Erythroblast (primary cell): ENCODE measurements at regions not wholly inside any gene's neighbourhood (a gene's known extent, or its start where the extent isn't known, plus 50 kb on each side); places are given as distances from the start of the nearest gene placed in this dataset.

Experiments used
- DNase-seq, 2 experiments: peaks; one replicate each; lab custom pipeline; 2025; lab: John Stamatoyannopoulos, UW
- GATA1 ChIP-seq: IDR thresholded peaks from 2 replicates; pipeline ENCODE4 v1.6.1; 2011; ENCODE audit warnings: low read depth, mild to moderate bottlenecking, control low read depth, low read length, moderate library complexity
- POLR2A ChIP-seq: IDR thresholded peaks from 2 replicates; pipeline ENCODE4 v1.6.1; 2011; ENCODE audit warnings: mild to moderate bottlenecking, low read length

DNA sequence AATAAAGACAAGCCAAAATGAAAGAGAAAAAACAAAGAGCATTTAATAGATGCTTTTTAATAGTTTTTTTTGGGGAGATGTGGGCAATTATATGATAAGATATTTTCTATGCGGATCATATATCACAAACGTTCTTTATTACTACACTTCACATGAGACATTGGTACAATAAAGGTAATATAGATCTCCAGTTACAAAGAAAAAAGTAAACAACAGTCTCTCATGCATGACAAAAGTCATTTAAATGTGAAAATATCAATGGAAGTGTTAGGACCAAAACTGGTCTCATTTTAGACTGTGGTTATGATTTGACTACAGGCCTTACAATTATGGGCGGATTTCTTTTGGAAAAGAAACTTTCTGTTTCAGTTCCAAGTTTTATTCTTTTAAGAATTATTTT is 687.0 kb downstream of the ADGRL2 start:
- TF ChIP-seq POLR2A (no peak), GATA1 (no peak)
- DNase-seq, result no peak

- no peak for TF ChIP-seq GATA1
- TF ChIP-seq POLR2A, result no peak
- DNase-seq, result no peak
These were observed 686.2 kb downstream of the ADGRL2 start for GRCh38 chr1:82486969-82487368.

DNA sequence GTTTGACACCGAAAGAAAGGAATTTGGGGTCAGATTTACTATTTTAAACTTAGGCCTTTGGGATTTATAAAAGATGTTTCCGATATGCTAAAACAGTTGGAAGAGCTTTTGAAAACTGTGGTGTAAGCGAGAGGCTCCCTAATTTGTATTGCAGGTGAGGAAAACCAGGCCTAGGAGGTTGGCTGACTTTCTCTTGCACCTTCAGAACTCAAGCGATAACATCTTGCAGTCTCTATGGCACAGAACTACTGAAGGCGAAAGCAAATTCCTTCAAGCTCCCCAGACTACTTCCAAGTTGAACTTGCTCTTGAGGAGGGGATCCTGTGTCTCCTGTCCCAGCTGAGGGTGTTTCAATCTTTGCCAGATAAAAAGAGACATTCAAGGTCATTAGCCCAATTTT is 685.7 kb downstream of the ADGRL2 start:
- TF ChIP-seq GATA1 (no peak), POLR2A (no peak)
- no peak for DNase-seq

- DNase-seq, result no peak
These were observed 685.0 kb downstream of the ADGRL2 start for GRCh38 chr1:82485591-82486369.

GRCh38 chr1:82483146-82483545 is 682.4 kb downstream of the ADGRL2 start:
- TF ChIP-seq GATA1 (no peak), POLR2A (no peak)

More at GRCh38 chr1:82485591-82486369, 685.0 kb downstream of the ADGRL2 start:
- TF ChIP-seq POLR2A (no peak), GATA1 (no peak)

DNA sequence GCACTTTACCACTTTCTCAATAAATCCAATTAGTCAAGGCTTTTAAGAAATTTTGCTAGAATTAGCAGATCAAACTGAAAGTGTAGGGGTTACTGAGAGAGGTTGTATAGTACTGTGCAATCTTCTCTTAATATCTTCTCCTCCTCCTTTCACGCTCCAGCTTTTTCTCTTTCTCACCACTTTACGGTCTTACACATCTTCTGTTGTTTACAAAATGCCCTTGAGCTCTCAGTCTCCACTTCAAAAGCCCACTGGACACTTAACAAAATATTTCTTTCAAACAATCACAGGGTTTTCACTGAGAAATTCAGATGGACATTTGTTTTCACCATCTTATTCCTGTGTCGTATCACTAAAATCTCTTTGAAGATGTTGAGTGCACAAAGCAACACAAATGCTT is 678.2 kb downstream of the ADGRL2 start:
- DNase-seq, result no peak
- TF ChIP-seq POLR2A (no peak), GATA1 (no peak)

More at GRCh38 chr1:82483146-82483545, 682.4 kb downstream of the ADGRL2 start:
- DNase-seq, result no peak

- TF ChIP-seq GATA1 (no peak), POLR2A (no peak)
These were observed 671.9 kb downstream of the ADGRL2 start for GRCh38 chr1:82472489-82473131.

DNA sequence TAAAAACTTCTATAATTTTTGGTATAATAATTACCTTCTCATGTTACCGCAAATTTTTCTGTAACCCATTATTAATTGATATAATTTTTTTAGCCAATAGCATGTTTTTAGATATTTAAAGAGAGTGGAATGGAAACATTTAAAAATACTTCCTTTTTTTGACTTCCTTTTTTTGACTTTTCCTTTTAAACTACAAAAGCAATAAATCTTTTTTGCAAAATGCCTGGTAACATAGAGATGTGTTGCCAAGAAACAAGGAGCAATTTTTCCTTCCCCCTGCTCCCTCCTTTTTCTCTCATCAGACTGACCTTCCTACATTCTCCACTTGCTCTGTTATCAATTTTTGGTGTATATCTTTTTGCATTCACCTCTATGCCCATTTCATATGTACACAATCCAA is 666.2 kb downstream of the ADGRL2 start:
- DNase-seq, result no peak
- no peak for TF ChIP-seq POLR2A
- TF ChIP-seq GATA1, result no peak

More at GRCh38 chr1:82472489-82473131, 671.9 kb downstream of the ADGRL2 start:
- no peak for DNase-seq

DNA sequence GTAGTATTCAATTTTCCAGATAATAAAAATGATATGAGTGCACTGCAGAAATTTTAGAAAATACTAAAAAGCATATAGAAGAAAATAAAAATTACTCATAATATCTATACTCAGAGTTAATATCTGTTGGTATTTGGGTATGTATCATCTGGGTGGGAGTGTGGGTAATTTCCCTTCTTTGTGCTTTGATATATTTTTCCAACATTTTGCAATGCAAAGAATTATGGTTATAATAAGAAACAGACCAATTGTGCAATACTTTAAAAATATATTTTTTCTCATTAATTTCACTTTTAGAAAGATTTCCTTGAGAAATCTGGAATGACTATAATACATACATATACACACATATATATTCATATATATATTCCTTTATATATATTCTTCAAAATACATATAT is 665.7 kb downstream of the ADGRL2 start:
- TF ChIP-seq GATA1 (no peak), POLR2A (no peak)
- DNase-seq, result no peak

GRCh38 chr1:82465024-82465423 is 664.3 kb downstream of the ADGRL2 start:
- DNase-seq, result no peak
- TF ChIP-seq GATA1 (no peak), POLR2A (no peak)

- DNase-seq, result no peak
- TF ChIP-seq POLR2A, result no peak
These were observed 663.7 kb downstream of the ADGRL2 start for GRCh38 chr1:82464362-82465001.

- DNase-seq, result no peak
- TF ChIP-seq POLR2A (no peak), GATA1 (no peak)
These were observed 663.2 kb downstream of the ADGRL2 start for GRCh38 chr1:82463951-82464350.

- TF ChIP-seq GATA1 (no peak), POLR2A (no peak)
- no peak for DNase-seq
These were observed 661.6 kb downstream of the ADGRL2 start for GRCh38 chr1:82462366-82462765.

DNA sequence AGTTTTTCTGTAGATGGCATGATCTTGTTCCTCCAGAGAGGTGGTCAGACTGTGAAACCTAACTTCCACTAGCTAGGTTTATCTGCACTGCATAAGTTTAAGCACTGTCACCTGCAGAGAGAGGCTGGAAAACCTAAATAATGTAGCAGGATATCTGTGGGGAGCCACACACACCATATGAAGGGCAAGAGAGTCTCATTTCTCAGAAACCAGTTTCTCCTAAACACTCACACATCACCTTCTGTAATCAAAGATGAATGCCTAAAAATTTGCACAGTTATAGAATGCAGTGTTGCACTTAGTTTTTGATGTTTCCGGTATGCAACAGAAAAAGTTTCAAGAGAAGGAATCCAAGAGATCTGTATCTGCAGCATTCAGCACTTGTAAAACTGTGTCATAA is 654.6 kb downstream of the ADGRL2 start:
- DNase-seq, result no peak
- no peak for TF ChIP-seq GATA1
- TF ChIP-seq POLR2A, result no peak

DNA sequence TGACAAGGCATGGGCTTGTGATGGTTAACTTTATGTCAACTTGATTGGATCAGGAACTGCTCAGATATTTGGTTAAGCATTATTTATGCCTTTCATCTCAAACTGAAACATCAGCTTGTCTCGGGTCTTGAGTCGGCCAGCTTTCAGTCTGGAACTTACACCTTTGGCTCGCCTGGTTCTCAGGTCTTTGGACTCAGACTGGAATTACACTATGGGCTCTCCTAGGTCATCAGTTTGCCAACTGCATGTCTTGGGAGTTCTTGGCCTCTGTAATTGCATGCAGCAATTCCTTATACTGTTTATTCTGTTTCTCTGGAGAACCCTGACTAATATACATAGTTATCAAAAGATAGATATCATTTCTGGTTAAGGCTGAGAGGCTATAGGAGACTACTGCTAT is 653.7 kb downstream of the ADGRL2 start:
- DNase-seq, result no peak
- no peak for TF ChIP-seq GATA1
